ENCODE measurements at regions not wholly inside any gene's neighbourhood (a gene's known extent, or its start where the extent isn't known, plus 50 kb on each side); places are given as distances from the start of the nearest gene placed in this dataset.

GRCh38 chrX:125769628-125770027, 396.5 kb downstream of the DCAF12L2 start:
- Histone ChIP-seq H3K27ac (no peak overlapping the region), H3K4me3 (no peak overlapping the region)
- no peak for DNase-seq (ENCODE audit: low spot score)
- TF ChIP-seq CTCF (IDR thresholded peaks at IDR 0.05) = no peak

- no peak overlapping the region for H3K27ac ChIP-seq
- TF ChIP-seq CTCF (IDR thresholded peaks at IDR 0.05) = no peak
- DNase-seq (ENCODE audit: low spot score) = no peak
- H3K4me3 ChIP-seq = no peak overlapping the region
Observed at GRCh38 chrX:125778261-125778660, 387.8 kb downstream of the DCAF12L2 start.

- TF ChIP-seq CTCF (IDR thresholded peaks at IDR 0.05) = no peak
- Histone ChIP-seq H3K27ac (no peak overlapping the region), H3K4me3 (no peak overlapping the region)
- no peak for DNase-seq (ENCODE audit: low spot score)
Observed at GRCh38 chrX:125782184-125782583, 383.9 kb downstream of the DCAF12L2 start.

- DNase-seq (ENCODE audit: low spot score) = no peak
- no peak for TF ChIP-seq CTCF (IDR thresholded peaks at IDR 0.05)
- Histone ChIP-seq H3K4me3 (no peak overlapping the region), H3K27ac (no peak overlapping the region)
Observed at GRCh38 chrX:125786316-125786715, 379.8 kb downstream of the DCAF12L2 start.

GRCh38 chrX:125791787-125792186, 374.3 kb downstream of the DCAF12L2 start:
- no peak overlapping the region for H3K4me3 ChIP-seq
- DNase-seq (ENCODE audit: low spot score) = no peak
- TF ChIP-seq CTCF (IDR thresholded peaks at IDR 0.05) = no peak

DNA sequence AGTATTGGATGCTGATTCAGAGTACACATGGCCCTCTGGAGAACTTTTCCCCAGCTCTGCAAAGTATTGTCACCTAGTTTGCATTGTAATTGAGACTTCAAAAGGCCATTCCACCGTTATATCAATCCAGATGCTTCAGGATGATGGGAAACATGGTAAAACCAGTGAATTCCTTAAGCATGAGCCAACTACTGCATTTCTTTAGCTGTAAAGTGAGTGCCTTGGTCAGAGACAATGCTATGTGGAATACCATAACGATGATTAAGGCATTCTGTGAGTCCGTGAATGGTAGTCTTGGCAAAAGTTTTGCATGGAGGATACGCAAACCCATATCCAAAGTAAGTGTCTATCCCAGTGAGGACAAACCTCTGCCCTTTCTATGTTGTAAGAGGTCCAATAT, 355.2 kb downstream of the DCAF12L2 start:
- H3K27ac ChIP-seq = no peak overlapping the region
- no peak for DNase-seq (ENCODE audit: low spot score)
- no peak for TF ChIP-seq CTCF (IDR thresholded peaks at IDR 0.05)
- no peak overlapping the region for H3K4me3 ChIP-seq

More at GRCh38 chrX:125791787-125792186, 374.3 kb downstream of the DCAF12L2 start:
- no peak overlapping the region for H3K27ac ChIP-seq

DNA sequence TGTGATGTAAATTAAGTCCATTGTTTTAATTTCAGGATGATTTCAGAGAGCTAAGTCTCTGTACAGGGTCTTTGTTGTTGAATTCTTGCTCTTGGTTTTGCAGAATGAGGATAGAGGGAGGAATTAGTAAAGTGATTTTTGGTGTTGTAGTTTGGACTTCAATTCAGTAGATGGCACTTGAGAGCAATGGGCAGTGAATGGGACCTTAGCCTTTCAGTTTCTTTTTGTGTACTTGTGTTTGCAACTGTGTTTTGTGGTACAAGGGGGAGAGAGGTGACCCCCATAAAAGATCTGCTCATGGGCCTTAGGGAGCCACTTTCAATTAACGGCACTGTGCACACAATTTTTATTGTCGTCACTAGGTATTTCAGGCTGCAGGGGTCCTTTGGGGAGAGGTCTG, 340.0 kb downstream of the DCAF12L2 start:
- H3K4me3 ChIP-seq = no peak overlapping the region
- H3K27ac ChIP-seq = no peak overlapping the region
- TF ChIP-seq CTCF (IDR thresholded peaks at IDR 0.05) = no peak
- no peak for DNase-seq (ENCODE audit: low spot score)

Measured in coronary artery (tissue), 2 donors.